ENCODE measurements at regions not wholly inside any gene's neighbourhood (a gene's known extent, or its start where the extent isn't known, plus 50 kb on each side); places are given as distances from the start of the nearest gene placed in this dataset.

DNA sequence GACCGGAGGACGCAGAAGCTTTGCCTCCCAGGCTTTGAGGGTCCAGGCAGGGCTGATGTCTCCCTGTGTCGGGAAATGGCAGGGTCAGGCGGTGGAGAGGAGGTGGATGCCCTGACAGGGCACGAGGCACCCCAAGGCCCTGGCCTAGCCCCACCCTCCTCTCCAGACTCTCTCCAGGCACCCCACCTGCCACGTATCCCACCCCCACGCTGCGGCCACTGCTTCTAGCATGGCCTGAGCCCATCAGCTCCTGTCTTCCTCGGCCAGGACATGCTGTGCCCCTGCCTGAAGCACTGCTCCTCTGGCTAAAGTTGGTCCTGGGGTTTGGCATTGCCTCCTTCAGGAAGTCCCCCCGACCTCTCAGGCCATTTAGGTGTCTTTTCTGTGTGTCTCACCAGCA, 64.2 kb upstream of the RXRA start (continued):
- TF ChIP-seq SP1 (IDR thresholded peaks at IDR 0.05), result no peak
- no peak for TF ChIP-seq JUND (IDR thresholded peaks at IDR 0.05)
- TF ChIP-seq ZBTB33 (IDR thresholded peaks at IDR 0.05), result no peak

DNA sequence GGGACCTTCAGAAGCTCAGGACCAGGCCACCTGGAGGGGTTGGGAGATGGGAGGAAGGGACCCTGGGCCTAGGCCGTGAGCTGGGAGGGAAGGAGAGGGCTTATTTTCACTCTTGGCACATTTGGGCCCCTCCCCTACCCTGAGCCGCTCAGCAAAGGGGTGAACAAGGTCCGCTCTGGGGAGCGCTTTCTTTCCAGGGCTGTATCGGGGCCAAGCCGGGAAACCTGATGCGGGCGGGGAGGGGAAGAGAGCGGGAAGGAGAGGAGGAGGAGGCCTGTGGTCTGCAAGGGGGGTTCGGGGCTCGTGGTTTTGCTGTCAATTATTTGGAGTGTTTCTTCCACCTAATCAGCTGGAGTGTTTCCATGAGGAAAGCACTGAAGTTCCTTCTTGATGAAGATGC, 62.7 kb upstream of the RXRA start:
- 15% methylated on average over 11 of the region's 11 CpGs for WGBS
- DNase-seq (ENCODE audit: low spot score), result no peak

More for the DNA sequence above, 62.7 kb upstream of the RXRA start:
- H3K9me3 ChIP-seq (ENCODE audit: control insufficient read depth in 4 of 4, low read length in 3 of 4), result no peaks in the 10 kb centered on the region
- H3K9ac ChIP-seq (ENCODE audit: low read depth in 1 of 2, low read length in 2 of 2), result peak overlapping the region in 1 of 2 donors; percentile 76
- H3K4me3 ChIP-seq (ENCODE audit: low read depth in 1 of 3, low read length in 3 of 3), result no peak overlapping the region
- H3K36me3 ChIP-seq (ENCODE audit: control insufficient read depth in 4 of 4, insufficient read depth in 3 of 4, low read depth in 1 of 4, low read length in 3 of 4), result no peaks in the 10 kb centered on the region
- peak overlapping the region; percentile 85 to 92 for H3K27ac ChIP-seq (ENCODE audit: low read depth in 1 of 2, low read length in 2 of 2)
- peaks cover 31 to 93% (median 74%) of the 10 kb centered on the region in 4 donors for H3K4me1 ChIP-seq (ENCODE audit: control insufficient read depth in 4 of 4, insufficient read depth in 4 of 4, low read length in 3 of 4)
- no peaks in the 10 kb centered on the region for H3K27me3 ChIP-seq (ENCODE audit: control insufficient read depth in 4 of 4, insufficient read depth in 4 of 4, low read length in 3 of 4)
- TF ChIP-seq, protein P1, sequence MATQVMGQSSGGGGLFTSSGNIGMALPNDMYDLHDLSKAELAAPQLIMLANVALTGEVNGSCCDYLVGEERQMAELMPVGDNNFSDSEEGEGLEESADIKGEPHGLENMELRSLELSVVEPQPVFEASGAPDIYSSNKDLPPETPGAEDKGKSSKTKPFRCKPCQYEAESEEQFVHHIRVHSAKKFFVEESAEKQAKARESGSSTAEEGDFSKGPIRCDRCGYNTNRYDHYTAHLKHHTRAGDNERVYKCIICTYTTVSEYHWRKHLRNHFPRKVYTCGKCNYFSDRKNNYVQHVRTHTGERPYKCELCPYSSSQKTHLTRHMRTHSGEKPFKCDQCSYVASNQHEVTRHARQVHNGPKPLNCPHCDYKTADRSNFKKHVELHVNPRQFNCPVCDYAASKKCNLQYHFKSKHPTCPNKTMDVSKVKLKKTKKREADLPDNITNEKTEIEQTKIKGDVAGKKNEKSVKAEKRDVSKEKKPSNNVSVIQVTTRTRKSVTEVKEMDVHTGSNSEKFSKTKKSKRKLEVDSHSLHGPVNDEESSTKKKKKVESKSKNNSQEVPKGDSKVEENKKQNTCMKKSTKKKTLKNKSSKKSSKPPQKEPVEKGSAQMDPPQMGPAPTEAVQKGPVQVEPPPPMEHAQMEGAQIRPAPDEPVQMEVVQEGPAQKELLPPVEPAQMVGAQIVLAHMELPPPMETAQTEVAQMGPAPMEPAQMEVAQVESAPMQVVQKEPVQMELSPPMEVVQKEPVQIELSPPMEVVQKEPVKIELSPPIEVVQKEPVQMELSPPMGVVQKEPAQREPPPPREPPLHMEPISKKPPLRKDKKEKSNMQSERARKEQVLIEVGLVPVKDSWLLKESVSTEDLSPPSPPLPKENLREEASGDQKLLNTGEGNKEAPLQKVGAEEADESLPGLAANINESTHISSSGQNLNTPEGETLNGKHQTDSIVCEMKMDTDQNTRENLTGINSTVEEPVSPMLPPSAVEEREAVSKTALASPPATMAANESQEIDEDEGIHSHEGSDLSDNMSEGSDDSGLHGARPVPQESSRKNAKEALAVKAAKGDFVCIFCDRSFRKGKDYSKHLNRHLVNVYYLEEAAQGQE (IDR thresholded peaks at IDR 0.05), result peak; percentile 55
- TF ChIP-seq FOXA2 (IDR thresholded peaks at IDR 0.05), result no peak
- TF ChIP-seq, protein P2, sequence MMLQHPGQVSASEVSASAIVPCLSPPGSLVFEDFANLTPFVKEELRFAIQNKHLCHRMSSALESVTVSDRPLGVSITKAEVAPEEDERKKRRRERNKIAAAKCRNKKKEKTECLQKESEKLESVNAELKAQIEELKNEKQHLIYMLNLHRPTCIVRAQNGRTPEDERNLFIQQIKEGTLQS (IDR thresholded peaks at IDR 0.05), result no peak
- peak; percentile 62 to 74 for TF ChIP-seq RAD21 (IDR thresholded peaks at IDR 0.05)
- TF ChIP-seq SP1 (IDR thresholded peaks at IDR 0.05), result peak; percentile 84
- TF ChIP-seq HNF4A (conservative IDR thresholded peaks at IDR 0.05), result peak; percentile 82 to 87
- TF ChIP-seq HNF4G (IDR thresholded peaks at IDR 0.05), result peak; percentile 69
- TF ChIP-seq GABPA (IDR thresholded peaks at IDR 0.05 in 1 of 2, conservative IDR thresholded peaks at IDR 0.05 in 1 of 2), result peak in 1 of 2 donors; percentile 18
- TF ChIP-seq FOXA1 (IDR thresholded peaks at IDR 0.05), result no peak
- TF ChIP-seq YY1 (IDR thresholded peaks at IDR 0.05), result peak; percentile 49
- TF ChIP-seq CTCF (IDR thresholded peaks at IDR 0.05; ENCODE audit: low read depth, low read length, missing input control), result no peak
- TF ChIP-seq, protein P3, sequence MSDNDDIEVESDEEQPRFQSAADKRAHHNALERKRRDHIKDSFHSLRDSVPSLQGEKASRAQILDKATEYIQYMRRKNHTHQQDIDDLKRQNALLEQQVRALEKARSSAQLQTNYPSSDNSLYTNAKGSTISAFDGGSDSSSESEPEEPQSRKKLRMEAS (IDR thresholded peaks at IDR 0.05), result peak; percentile 56
- TF ChIP-seq EGR1 (IDR thresholded peaks at IDR 0.05; ENCODE audit: low read depth in 2 of 2), result peak in 1 of 2 donors; percentile 61
- TF ChIP-seq ZBTB33 (IDR thresholded peaks at IDR 0.05), result no peak
- no peak for TF ChIP-seq NR2F2 (IDR thresholded peaks at IDR 0.05)
- no peak for TF ChIP-seq TAF1 (conservative IDR thresholded peaks at IDR 0.05)
- peak; percentile 79 to 88 for TF ChIP-seq RXRA (IDR thresholded peaks at IDR 0.05)
- peak in 1 of 2 donors; percentile 50 for TF ChIP-seq JUND (IDR thresholded peaks at IDR 0.05)
